Stomach (tissue), 8 donors: ENCODE measurements at regions not wholly inside any gene's neighbourhood (a gene's known extent, or its start where the extent isn't known, plus 50 kb on each side); places are given as distances from the start of the nearest gene placed in this dataset.

Experiments used
- DNase-seq, 2 donors: peaks; one replicate each; pipeline versions ENCODE4 v3.0.0 to v3.0.0-alpha.2; 2013 to 2019
- H3K27ac ChIP-seq, 5 donors: fragments of 200-600 bp in 4 of 5; sonication (generic) in 4 of 5; one replicate each; pipeline ENCODE4 v1.5.1; 2013 to 2019; ENCODE audit warnings: mild to moderate bottlenecking in 1 of 5, moderate library complexity in 1 of 5
- H3K27me3 ChIP-seq, 3 donors: fragments of 200-600 bp; sonication (generic); one replicate each; pipeline ENCODE4 v1.5.1; 2017 to 2019; ENCODE audit warnings: mixed run types in 1 of 3
- H3K36me3 ChIP-seq, 4 donors: fragments of 200-600 bp; sonication (generic); 1 replicate in 3 of 4; 2 replicates in 1 of 4; pipeline ENCODE4 v1.5.1; 2016 to 2019
- H3K4me1 ChIP-seq, 4 donors: fragments of 200-600 bp; sonication (generic); one replicate each; pipeline ENCODE4 v1.5.1; 2016 to 2019
- H3K4me3 ChIP-seq, 4 donors: fragments of 200-600 bp; sonication (generic) in 3 of 4; one replicate each; pipeline ENCODE4 v1.5.1; 2016 to 2019; ENCODE audit warnings: mild to moderate bottlenecking in 1 of 4
- H3K9me3 ChIP-seq, 4 donors: fragments of 200-600 bp; sonication (generic); one replicate each; pipeline ENCODE4 v1.5.1; 2016 to 2019
- EP300 ChIP-seq: sonication (generic); formaldehyde crosslinking; IDR thresholded peaks from one replicate; pipeline ENCODE4 v1.6.1; 2017; ENCODE audit warnings: antibody characterized with exemption
- POLR2A ChIP-seq, 4 donors: fragments of 450-650 bp; IDR thresholded peaks; one replicate each; pipeline ENCODE4 v1.6.1; 2016; ENCODE audit warnings: antibody characterized with exemption in 4 of 4, control low read depth in 2 of 4, mild to moderate bottlenecking in 1 of 4, moderate library complexity in 1 of 4
- POLR2AphosphoS5 ChIP-seq, 3 donors: sonication (generic); formaldehyde crosslinking; IDR thresholded peaks; one replicate each; pipeline ENCODE4 v1.6.1; 2016; ENCODE audit warnings: antibody characterized with exemption in 3 of 3
- WGBS, 5 donors: extraction: QIAGEN DNeasy Blood & Tissue Kit in 3 of 5; methylation state at CpG; one replicate each; pipeline versions ENCODE4 v1.1.5 to v1.1.7; 2013 to 2018; 5-methylcytosine and 5-hydroxymethylcytosine counted together
- intact Hi-C: fragments of 100-400 bp; cut with DNase I; formaldehyde crosslinking; loops from one replicate; pipeline ENCODE4 v1.15.1; 2023; ENCODE audit warnings: low total_unique reads
- TF ChIP-seq, protein P1 (sequence below), 7 experiments: fragments of 450-650 bp in 4 of 7; fragments of 200-600 bp in 3 of 7; sonication (generic) in 3 of 7; IDR thresholded peaks; one replicate each; pipeline ENCODE4 v1.5.1; 2016 to 2019; ENCODE audit warnings: antibody characterized with exemption in 7 of 7, control low read depth in 2 of 7, mild to moderate bottlenecking in 1 of 7
- donor health status: healthy with polysubstance abuse.
- donor health status: Bipolar disorder and iron deficiency.
- donor health status: healthy.

DNA sequence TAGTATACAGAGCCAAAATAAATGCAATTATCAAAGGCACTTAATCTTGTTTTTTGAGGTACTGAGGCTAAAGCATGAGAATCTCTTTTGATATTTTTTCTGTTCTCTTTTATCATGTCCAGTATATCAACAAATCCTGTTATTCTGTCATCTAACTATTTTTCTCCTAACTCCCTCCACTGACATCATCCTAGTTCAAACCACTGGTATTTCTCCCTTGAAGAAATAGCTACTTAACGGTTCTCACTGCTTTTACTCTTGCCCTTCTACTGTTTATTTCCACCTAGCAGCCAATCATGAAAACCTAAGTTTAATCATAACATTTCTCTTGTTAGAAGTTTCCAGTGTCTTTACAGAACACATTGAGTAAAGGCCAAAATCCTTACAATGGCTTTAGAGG lies 317.6 kb downstream of the GPD2 start:
- TF ChIP-seq POLR2A (IDR thresholded peaks at IDR 0.05): no peak
- TF ChIP-seq, protein P1, sequence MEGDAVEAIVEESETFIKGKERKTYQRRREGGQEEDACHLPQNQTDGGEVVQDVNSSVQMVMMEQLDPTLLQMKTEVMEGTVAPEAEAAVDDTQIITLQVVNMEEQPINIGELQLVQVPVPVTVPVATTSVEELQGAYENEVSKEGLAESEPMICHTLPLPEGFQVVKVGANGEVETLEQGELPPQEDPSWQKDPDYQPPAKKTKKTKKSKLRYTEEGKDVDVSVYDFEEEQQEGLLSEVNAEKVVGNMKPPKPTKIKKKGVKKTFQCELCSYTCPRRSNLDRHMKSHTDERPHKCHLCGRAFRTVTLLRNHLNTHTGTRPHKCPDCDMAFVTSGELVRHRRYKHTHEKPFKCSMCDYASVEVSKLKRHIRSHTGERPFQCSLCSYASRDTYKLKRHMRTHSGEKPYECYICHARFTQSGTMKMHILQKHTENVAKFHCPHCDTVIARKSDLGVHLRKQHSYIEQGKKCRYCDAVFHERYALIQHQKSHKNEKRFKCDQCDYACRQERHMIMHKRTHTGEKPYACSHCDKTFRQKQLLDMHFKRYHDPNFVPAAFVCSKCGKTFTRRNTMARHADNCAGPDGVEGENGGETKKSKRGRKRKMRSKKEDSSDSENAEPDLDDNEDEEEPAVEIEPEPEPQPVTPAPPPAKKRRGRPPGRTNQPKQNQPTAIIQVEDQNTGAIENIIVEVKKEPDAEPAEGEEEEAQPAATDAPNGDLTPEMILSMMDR (IDR thresholded peaks at IDR 0.05): no peak
- no peak for TF ChIP-seq EP300
- TF ChIP-seq POLR2AphosphoS5 (IDR thresholded peaks at IDR 0.05): no peak
- Histone ChIP-seq H3K4me3 (no peak overlapping the region), H3K4me1 (no peaks in the 10 kb centered on the region), H3K27ac (no peak overlapping the region), H3K36me3 (no peaks in the 10 kb centered on the region), H3K9me3 (no peaks in the 10 kb centered on the region), H3K27me3 (no peaks in the 10 kb centered on the region)
- WGBS, 5 donors: 16 to 52% (median 37%) methylated on average over 1 of the region's 1 CpG
- intact Hi-C loops: no loop called here
- no peak for DNase-seq

DNA sequence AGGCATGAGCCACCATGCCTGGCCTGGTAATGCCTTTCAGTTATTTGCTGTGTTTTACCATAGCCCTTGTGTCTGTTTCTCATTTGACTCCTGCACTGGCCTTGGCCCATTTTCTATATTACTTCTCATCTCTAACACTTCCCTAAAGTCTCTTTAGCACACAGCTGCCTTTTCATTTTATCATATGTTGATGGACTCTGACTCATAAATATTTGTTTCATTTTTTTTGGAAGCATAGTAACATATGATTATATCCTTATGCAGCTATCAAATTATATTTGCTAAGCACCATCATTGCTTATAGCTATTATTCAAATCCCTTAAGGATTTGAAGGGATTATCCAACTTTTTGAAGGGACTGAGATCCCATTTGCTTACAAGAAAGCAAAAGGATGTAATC lies 320.3 kb downstream of the GPD2 start:
- intact Hi-C loops: no loop called here
- TF ChIP-seq, protein P1 (IDR thresholded peaks at IDR 0.05): no peak
- no peak for TF ChIP-seq POLR2A (IDR thresholded peaks at IDR 0.05)
- TF ChIP-seq POLR2AphosphoS5 (IDR thresholded peaks at IDR 0.05): no peak
- TF ChIP-seq EP300: no peak
- Histone ChIP-seq H3K4me1 (no peaks in the 10 kb centered on the region), H3K27me3 (no peaks in the 10 kb centered on the region), H3K27ac (no peak overlapping the region), H3K36me3 (no peaks in the 10 kb centered on the region), H3K9me3 (peaks cover 0 to 5% (median 0%) of the 10 kb centered on the region in 4 donors), H3K4me3 (no peak overlapping the region)
- no peak for DNase-seq

DNA sequence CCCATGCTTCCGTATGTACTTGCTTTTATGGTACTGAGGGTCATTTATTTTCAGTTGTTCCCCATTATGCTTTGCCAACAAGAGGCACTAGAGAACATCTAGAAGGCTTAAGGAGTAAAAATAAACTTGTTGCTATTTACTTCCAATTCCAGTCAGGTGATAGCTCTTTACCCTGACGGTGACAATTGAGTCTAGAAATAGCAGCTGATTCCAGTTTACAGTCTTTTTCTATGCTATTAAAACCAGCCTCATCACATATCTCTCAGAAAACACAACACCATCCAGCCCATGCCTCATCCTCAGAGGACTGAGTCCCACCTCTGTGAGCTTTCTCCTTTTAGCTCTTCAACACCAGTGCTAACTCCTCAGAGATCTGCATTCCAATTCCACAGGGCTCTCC lies 327.0 kb downstream of the GPD2 start:
- Histone ChIP-seq H3K4me3 (no peak overlapping the region), H3K9me3 (peaks cover 0 to 5% (median 0%) of the 10 kb centered on the region in 4 donors), H3K27me3 (no peaks in the 10 kb centered on the region), H3K4me1 (no peaks in the 10 kb centered on the region), H3K36me3 (no peaks in the 10 kb centered on the region), H3K27ac (no peak overlapping the region)
- 81 to 92% (median 87%) methylated on average over 2 of the region's 2 CpGs for WGBS, 5 donors
- no peak for DNase-seq
- TF ChIP-seq POLR2A (IDR thresholded peaks at IDR 0.05) (no peak), EP300 (no peak), POLR2AphosphoS5 (IDR thresholded peaks at IDR 0.05) (no peak)
- TF ChIP-seq, protein P1 (IDR thresholded peaks at IDR 0.05): no peak
- intact Hi-C loops: no loop called here

DNA sequence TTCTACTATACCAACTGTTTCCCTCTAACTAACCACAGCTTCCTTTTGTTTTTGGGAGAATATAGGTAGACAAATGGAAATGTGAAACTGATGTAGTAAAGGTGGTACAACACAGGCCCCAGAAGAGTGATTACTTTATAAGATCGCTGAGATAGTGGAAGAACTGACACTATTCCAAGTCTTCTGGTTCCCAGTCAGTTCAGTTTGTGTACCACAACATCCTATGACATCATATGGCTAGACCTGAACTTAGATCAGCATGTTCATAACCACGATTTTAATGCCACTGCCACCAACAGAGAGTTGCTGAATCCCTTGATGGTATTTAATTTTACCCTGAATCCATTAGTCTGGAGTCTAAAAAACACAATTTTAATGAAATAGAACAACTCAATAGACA lies 328.9 kb downstream of the GPD2 start:
- Histone ChIP-seq H3K27ac (no peak overlapping the region), H3K4me3 (no peak overlapping the region), H3K9me3 (peaks cover 0 to 7% (median under 1%) of the 10 kb centered on the region in 4 donors), H3K4me1 (no peaks in the 10 kb centered on the region), H3K27me3 (no peaks in the 10 kb centered on the region), H3K36me3 (no peaks in the 10 kb centered on the region)
- TF ChIP-seq POLR2AphosphoS5 (IDR thresholded peaks at IDR 0.05) (no peak), POLR2A (IDR thresholded peaks at IDR 0.05) (no peak), EP300 (no peak)
- TF ChIP-seq, protein P1 (IDR thresholded peaks at IDR 0.05): no peak
- WGBS, 5 donors: 56 to 74% (median 67%) methylated on average over 2 of the region's 2 CpGs
- no peak for DNase-seq
- intact Hi-C loops: no loop called here
